NCI-H1048 (cell line): ENCODE measurements at regions not wholly inside any gene's neighbourhood (a gene's known extent, or its start where the extent isn't known, plus 50 kb on each side); places are given as distances from the start of the nearest gene placed in this dataset.
"Not testable (repeated sequence)": the region's sequence is repeated elsewhere in the genome, so short reads cannot be mapped to it uniquely, and the experiment has no call there.

Experiments used
- DNase-seq: peaks from one replicate; lab custom pipeline; 2025; lab: John Stamatoyannopoulos, UW

GRCh38 chr16:59632276-59632855 lies 898.2 kb upstream of the GOT2 start:
- no peak for DNase-seq

GRCh38 chr16:59624381-59624780 lies 890.3 kb upstream of the GOT2 start:
- not testable (repeated sequence) for DNase-seq

GRCh38 chr16:59614466-59615240 lies 880.5 kb upstream of the GOT2 start:
- DNase-seq: no peak

DNA sequence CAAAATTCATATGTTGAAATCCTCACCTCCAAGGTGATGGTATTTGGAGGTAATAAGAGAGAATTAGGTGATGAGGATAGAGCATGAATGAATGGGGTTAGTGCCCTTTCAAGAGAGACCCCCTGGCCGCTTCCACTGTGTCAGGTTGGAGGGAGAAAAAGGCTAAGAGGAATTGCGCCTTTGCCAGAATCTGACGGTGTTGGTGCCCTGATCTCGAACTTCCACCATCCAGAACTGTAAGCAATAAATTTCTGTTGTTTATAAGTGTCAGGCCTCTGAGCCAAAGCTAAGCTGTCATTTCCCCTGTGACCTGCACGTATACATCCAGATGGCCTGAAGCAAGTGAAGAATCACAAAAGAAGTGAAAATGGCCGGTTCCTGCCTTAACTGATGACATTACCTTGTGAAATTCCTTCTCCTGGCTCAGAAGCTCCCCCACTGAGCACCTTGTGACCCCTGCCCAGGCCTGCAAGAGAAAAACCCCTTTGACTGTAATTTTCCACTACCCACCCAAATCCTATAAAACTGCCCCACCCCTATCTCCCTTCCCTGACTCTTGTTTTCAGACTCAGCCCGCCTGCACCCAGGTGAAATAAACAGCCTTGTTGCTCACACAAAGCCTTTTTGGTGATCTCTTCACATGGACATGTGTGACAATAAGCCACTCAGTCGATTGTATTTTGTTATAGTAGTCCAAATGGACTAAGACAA lies 878.9 kb upstream of the GOT2 start:
- not testable (repeated sequence) for DNase-seq

GRCh38 chr16:59612094-59612493 lies 878.0 kb upstream of the GOT2 start:
- no peak for DNase-seq

GRCh38 chr16:59611556-59611955 lies 877.4 kb upstream of the GOT2 start:
- no peak for DNase-seq

DNA sequence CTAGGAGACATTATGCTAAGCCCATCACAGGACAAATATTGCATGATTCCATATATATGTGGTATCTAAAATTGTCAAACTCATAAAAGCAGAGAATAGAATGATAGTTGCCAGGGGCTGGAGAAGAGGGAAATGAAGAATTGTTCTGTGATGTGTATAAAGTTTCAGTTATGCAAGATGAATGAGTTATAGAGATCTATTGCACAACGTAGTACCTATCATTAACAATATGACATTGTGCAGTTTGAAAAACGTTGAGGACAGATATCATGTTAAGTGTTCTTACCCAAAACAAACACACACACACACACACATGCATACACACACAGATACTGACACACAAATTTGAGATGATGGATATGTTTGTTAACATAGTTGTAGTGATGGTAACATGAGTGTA lies 871.6 kb upstream of the GOT2 start:
- no peak for DNase-seq

DNA sequence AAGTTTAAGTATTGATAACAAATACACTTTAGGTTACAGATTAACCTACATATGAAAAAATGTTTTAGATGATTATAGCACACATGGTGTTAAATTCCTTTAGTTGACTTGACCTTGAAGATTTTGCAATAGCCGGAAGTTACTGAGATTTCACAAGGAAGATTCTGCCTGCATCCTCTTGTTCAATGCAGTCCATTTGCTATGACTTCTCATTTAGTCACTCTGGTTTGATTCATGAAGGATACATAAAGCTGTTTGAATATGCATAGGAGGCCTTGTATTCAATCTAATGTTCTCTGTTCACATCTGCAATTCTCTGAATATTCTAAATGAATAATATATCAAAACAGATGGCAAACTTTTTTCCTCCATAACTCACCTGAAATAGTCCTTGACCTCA lies 870.2 kb upstream of the GOT2 start:
- DNase-seq: no peak

DNA sequence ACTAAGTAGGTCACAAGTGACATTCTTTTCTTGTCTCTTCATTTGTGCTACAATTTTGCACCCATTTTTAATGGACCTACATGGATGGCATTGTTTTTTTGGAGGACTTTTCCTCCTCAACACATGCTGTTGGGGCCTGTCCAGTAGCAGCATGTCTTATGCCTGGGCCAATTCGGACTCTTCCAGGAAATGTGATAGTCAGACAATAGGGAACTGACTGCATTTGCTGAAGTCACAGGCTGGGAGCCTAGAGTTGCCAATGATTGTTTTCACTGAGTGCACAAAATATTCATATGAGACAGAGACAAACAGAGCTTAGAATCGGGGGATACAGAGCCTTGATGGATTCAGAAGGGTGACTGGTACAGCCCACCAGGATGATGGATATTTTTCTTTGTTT lies 867.3 kb upstream of the GOT2 start:
- DNase-seq: no peak

DNA sequence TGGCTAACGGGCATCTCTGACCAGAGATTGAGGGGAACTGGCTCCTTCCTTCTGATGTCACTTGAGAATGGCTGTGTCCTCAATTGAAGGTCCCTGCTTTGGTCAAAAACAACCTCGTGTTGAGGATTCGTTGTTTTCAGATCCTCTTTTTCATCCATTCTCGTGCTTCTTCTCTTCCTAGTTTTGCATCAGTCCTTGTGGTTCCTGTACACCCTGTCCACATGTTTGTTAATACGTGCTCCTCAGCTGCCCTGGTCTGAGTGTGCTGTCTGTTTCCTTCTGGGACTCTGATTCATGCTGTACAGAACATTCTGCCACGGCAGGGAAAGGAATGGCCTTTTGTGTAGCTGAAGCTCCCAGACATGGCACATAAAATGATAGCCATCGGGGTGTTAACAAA lies 863.2 kb upstream of the GOT2 start:
- no peak for DNase-seq

DNA sequence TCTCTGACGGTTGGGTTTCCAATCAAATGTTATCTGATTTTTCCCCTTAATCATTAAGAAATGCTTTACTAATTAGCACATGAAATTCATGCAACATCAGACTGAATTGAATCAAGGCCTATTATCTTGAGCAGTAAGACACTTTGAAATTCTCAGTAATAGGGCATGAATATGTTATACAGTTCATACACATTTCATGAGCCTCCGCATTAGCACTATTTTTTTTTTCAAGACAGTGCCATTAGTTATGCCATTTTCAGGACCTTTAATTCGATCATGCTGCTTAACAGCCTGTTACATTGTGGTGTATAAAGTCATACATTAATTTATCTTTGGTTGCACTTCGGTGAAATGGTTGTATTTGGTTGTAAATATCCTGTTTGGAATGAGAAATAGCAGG lies 862.6 kb upstream of the GOT2 start:
- no peak for DNase-seq

DNA sequence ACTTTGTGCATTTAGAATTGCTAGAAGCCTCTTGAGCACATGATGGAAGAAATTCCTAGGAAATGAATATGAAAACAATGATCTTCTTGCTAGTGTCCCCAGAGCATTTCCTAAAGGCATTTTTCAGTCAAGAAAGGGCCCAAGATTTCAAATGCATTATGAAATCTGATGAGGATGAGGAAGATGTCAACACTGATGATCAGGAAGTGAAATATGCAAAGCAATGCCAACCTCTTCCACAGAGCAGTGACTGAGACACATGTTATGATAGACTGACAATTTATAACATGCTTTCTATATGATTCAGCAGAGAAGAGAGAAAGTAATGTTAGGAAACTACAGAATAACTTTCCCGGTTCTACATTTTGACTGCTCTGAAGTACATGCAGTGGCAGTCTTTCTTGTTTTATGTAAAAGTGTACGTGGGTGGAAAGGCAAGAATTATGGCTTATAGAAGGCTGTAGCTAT lies 859.1 kb upstream of the GOT2 start:
- DNase-seq: no peak

- no peak for DNase-seq
Measured at GRCh38 chr16:59591480-59591879, 857.4 kb upstream of the GOT2 start.

DNA sequence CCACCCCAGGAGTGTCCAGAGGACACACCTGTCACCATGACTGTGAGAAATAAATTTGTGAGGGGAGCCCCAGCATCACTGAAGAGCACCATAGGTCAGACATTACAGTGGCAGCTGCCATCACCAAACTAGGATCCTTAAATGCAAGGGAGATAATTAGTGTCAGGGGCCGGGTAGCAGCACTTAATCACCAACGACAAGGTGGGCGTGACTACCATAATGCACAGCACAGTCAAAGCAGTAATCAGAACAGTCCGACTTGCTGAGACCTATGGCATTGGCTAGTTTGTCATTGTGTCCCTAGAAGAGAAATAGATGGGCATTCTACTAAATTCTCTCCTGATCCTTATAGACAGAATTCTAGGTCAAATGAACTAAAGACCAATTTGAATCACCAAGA lies 856.7 kb upstream of the GOT2 start:
- DNase-seq: no peak

GRCh38 chr16:59586331-59586730 lies 852.2 kb upstream of the GOT2 start:
- DNase-seq: no peak

DNA sequence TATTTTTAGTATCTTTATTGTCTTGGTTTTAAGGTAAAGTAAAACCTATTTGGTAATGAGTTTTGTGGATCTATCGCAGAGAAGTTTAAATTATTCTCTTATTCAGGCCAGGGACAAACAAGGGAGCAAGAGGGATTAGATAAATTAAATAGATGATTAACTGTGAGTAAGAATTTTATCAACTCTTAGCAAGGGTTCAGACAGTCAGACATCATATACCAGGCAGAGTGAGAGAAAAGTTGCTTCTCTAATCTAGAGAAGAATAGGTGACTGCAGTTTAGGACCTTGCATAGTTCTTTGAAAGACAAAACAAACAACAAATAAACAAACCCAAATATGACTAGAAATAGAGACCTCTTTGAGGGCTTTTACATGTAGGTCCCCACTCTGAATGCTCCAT lies 840.2 kb upstream of the GOT2 start:
- DNase-seq: no peak

GRCh38 chr16:59573528-59574271 lies 839.6 kb upstream of the GOT2 start:
- no peak for DNase-seq

DNA sequence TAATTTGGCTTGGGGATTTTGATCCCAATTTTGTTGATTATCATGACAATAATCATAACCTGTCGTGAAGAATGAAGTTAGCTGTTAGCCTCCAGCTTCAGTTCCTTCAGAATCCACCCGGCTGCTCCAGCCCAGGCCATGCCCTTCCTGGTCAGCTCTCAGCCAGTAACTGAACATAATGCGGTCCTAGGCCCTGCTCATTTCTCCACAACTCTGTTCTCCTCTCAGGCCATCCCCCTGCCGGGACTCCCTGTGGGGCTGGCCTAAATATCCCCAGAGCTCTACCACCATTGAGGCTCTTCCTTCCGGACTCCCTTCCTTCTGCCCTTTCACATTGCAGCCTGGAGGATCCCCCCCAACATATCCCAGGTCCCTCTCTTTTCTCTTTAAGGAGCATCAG lies 833.4 kb upstream of the GOT2 start:
- DNase-seq: no peak

- DNase-seq: no peak
Measured at GRCh38 chr16:59566446-59566845, 832.3 kb upstream of the GOT2 start.

DNA sequence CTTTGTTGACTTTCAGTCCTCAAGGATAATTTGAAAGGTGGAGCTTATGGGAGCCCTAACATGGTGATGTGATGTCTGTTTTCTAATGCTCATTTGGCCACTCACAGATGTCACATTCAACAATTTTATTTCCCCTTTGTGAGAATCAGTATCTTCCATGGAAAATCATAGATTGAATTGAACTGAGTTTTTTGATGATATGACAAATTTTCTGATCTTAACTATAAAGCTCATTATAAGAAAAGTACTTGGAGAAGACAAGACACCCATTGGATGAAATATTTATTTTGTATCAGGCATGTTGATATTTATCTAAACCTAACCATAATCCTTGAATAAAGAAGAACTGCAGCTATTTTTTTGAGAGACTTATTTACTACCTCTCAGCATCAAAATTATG lies 824.6 kb upstream of the GOT2 start:
- no peak for DNase-seq

DNA sequence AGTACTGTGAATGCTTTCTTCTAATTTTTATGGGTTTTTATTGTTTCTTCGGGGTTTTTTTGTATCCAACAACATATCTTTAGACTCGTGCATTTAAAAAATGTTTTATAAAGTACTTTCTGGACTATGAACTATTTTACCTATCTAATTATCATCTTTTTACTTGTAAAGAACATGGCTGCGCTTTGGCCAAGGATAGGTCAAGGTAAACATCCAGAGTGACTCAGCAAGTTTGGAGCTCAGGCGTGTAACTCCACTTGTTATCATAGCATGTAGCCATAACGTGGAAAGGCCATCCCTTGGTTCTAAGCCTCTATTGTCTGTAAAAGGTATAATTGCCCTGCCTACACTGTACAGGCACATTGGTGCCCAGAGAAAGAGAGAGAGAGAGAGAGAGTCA lies 818.0 kb upstream of the GOT2 start:
- DNase-seq: no peak

- no peak for DNase-seq
Measured at GRCh38 chr16:59545721-59546120, 811.6 kb upstream of the GOT2 start.

DNA sequence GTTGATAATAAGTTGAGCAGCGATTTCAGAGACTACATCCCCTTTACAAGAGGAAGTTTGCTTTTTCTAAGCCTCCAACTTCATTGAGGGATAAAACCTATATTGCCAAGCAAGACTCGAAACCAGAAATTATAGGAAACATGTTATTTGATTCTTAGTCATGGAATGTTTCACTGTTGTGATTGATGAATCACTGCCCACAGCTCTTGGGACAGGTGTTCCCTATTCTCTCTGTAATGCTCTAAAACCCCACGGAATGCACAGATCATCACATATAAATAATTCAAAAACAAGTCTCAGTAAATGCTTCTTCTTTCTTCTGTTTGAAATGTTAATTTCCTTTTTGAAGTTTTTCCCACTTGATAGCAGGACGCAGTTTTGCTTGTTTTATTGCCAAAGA lies 809.5 kb upstream of the GOT2 start:
- no peak for DNase-seq
